Heart left ventricle (tissue), 16 donors: ENCODE measurements at regions not wholly inside any gene's neighbourhood (a gene's known extent, or its start where the extent isn't known, plus 50 kb on each side); places are given as distances from the start of the nearest gene placed in this dataset.

ENCODE experiments used
- ATAC-seq, 4 donors: fragments of 200-7000 bp; cut with Tn5 transposase; one replicate each; pipeline ENCODE4 v1.9.1; 2020 to 2022; ENCODE audit warnings: moderate library complexity in 4 of 4, mild to moderate bottlenecking in 3 of 4, moderate number of reproducible peaks in 1 of 4
- DNase-seq, 5 donors: peaks; one replicate each; pipeline ENCODE4 v3.0.0-alpha.2; 2020
- H3K27ac ChIP-seq, 12 donors: fragments of 200-600 bp; sonication (generic) in 4 of 12; one replicate each; pipeline versions ENCODE4 v1.5.0 to v1.8.0; 2016 to 2022; ENCODE audit warnings: mild to moderate bottlenecking in 2 of 12
- H3K27me3 ChIP-seq, 9 donors: fragments of 200-600 bp; sonication (generic) in 2 of 9; one replicate each; pipeline versions ENCODE4 v1.5.1 to v1.8.0; 2016 to 2022; ENCODE audit warnings: mild to moderate bottlenecking in 3 of 9
- H3K36me3 ChIP-seq, 9 donors: fragments of 200-600 bp; sonication (generic) in 2 of 9; one replicate each; pipeline versions ENCODE4 v1.5.0 to v1.8.0; 2018 to 2022; ENCODE audit warnings: mild to moderate bottlenecking in 2 of 9
- H3K4me1 ChIP-seq, 12 donors: fragments of 200-600 bp; sonication (generic) in 4 of 12; one replicate each; pipeline versions ENCODE4 v1.5.0 to v1.8.0; 2016 to 2022; ENCODE audit warnings: mild to moderate bottlenecking in 3 of 12
- H3K4me3 ChIP-seq, 12 donors: fragments of 200-600 bp; sonication (generic) in 4 of 12; one replicate each; pipeline versions ENCODE4 v1.5.0 to v1.8.0; 2017 to 2022; ENCODE audit warnings: mild to moderate bottlenecking in 9 of 12, moderate library complexity in 4 of 12
- H3K9me3 ChIP-seq, 12 donors: fragments of 200-600 bp; sonication (generic) in 4 of 12; one replicate each; pipeline versions ENCODE4 v1.5.0 to v1.8.0; 2016 to 2022; ENCODE audit warnings: mild to moderate bottlenecking in 1 of 12
- CTCF ChIP-seq, 12 donors: fragments of 200-600 bp; sonication (generic) in 4 of 12; IDR thresholded peaks; one replicate each; pipeline versions ENCODE4 v1.5.0 to v1.8.0; 2018 to 2022; ENCODE audit warnings: antibody characterized with exemption in 12 of 12, mild to moderate bottlenecking in 5 of 12
- POLR2A ChIP-seq, 2 donors: fragments of 450-650 bp; IDR thresholded peaks; one replicate each; pipeline ENCODE4 v1.6.1; 2017; ENCODE audit warnings: antibody characterized with exemption in 2 of 2, mild to moderate bottlenecking in 2 of 2, moderate library complexity in 2 of 2
- WGBS, 4 donors: extraction: QIAGEN DNeasy Blood & Tissue Kit in 2 of 4; methylation state at CpG; one replicate each; pipeline versions ENCODE4 v1.1.5 to v1.1.7; 2013 to 2018; 5-methylcytosine and 5-hydroxymethylcytosine counted together
- intact Hi-C, 10 donors: fragments of 100-400 bp; cut with DNase I; formaldehyde crosslinking; loops; one replicate each; pipeline versions ENCODE4 v1.11.1 to v1.14.2; 2022
- donor health status: ischemic (EF 13 %, LVEDD 7.1; RV severe dilation, severe dysfunction).
- donor health status: healthy with polysubstance abuse.
- donor health status: DM: no; HTN: yes; CAD: no.
- donor health status: DM: no; HTN: no; CAD: no.
- donor health status: ischemic (EF 25% LVEDD 6.9; RV normal size, moderate dysfunction).
- donor health status: ischemic (EF 25% LVEDD 5.7; RV mildly dilated, moderate dysfunction).
- donor health status: healthy.
- donor health status: DM: yes; HTN: yes; CAD: no.
- donor health status: ischemic (EF 35%, LVEDD 5.7; RV mildly dilated, moderate dysfunction).
- donor health status: nonischemic (EF 11% LVEDD 7.7; RV severe dilation, severe dysfunction).
- donor health status: DM: yes; HTN: yes; CAD: no.
- donor health status: PGD.
- donor health status: ischemic (EF 29% LVEDD 5.4; RV normal size, mild dysfunction).
- donor health status: nonischemic (EF 23%, LVEDD 6.1; RV moderate dilation, normal function).

GRCh38 chr18:67997496-67997895 lies 481.0 kb upstream of the DSEL start:
- no peak for TF ChIP-seq POLR2A (IDR thresholded peaks at IDR 0.05)
- TF ChIP-seq CTCF (IDR thresholded peaks at IDR 0.05), result no peak
- Histone ChIP-seq H3K4me1 (no peaks in the 10 kb centered on the region), H3K27ac (no peak overlapping the region), H3K36me3 (no peaks in the 10 kb centered on the region), H3K4me3 (no peak overlapping the region), H3K9me3 (no peaks in the 10 kb centered on the region), H3K27me3 (no peaks in the 10 kb centered on the region)
- ATAC-seq (no peak), DNase-seq (no peak)
- intact Hi-C loops, result no loop called here
- WGBS, 4 donors, result 59 to 69% (median 68%) methylated on average over 5 of the region's 5 CpGs

- TF ChIP-seq CTCF (IDR thresholded peaks at IDR 0.05), result no peak
- no peak for TF ChIP-seq POLR2A (IDR thresholded peaks at IDR 0.05)
- no peaks in the 10 kb centered on the region for H3K27me3 ChIP-seq
- no peak overlapping the region for H3K27ac ChIP-seq
- no peaks in the 10 kb centered on the region for H3K9me3 ChIP-seq
- DNase-seq (no peak), ATAC-seq (no peak)
- H3K4me3 ChIP-seq, result no peak overlapping the region
- H3K36me3 ChIP-seq, result no peaks in the 10 kb centered on the region
- WGBS, 4 donors, result 76 to 80% (median 77%) methylated on average over 3 of the region's 3 CpGs
- no peaks in the 10 kb centered on the region for H3K4me1 ChIP-seq
- intact Hi-C loops, result no loop called here
These were observed 479.2 kb upstream of the DSEL start for GRCh38 chr18:67995769-67996168.

- no peak for ATAC-seq
- H3K36me3 ChIP-seq, result no peaks in the 10 kb centered on the region
- intact Hi-C loops, result no loop called here
- no peak for TF ChIP-seq CTCF (IDR thresholded peaks at IDR 0.05)
- TF ChIP-seq POLR2A (IDR thresholded peaks at IDR 0.05), result no peak
- H3K27me3 ChIP-seq, result no peaks in the 10 kb centered on the region
- WGBS, 4 donors, result 67 to 72% (median 68%) methylated on average over 2 of the region's 2 CpGs
- peaks cover 0 to 4% (median 0%) of the 10 kb centered on the region in 12 donors for H3K9me3 ChIP-seq
- no peak overlapping the region for H3K4me3 ChIP-seq
- H3K4me1 ChIP-seq, result no peaks in the 10 kb centered on the region
- no peak for DNase-seq
- H3K27ac ChIP-seq, result no peak overlapping the region
These were observed 463.7 kb upstream of the DSEL start for GRCh38 chr18:67980241-67980640.

GRCh38 chr18:67977067-67977616 lies 460.6 kb upstream of the DSEL start:
- no peak overlapping the region for H3K4me3 ChIP-seq
- no peaks in the 10 kb centered on the region for H3K27me3 ChIP-seq
- TF ChIP-seq CTCF (IDR thresholded peaks at IDR 0.05) (no peak), POLR2A (IDR thresholded peaks at IDR 0.05) (no peak)
- H3K27ac ChIP-seq, result no peak overlapping the region
- peaks cover 0 to 4% (median 0%) of the 10 kb centered on the region in 12 donors for H3K9me3 ChIP-seq
- no peaks in the 10 kb centered on the region for H3K36me3 ChIP-seq
- DNase-seq (no peak), ATAC-seq (no peak)
- intact Hi-C loops, result no loop called here
- WGBS, 4 donors, result 80 to 91% (median 83%) methylated on average over 6 to 7 of the region's 7 CpGs
- no peaks in the 10 kb centered on the region for H3K4me1 ChIP-seq
